Ammon's horn (tissue), 1 donor: ENCODE measurements at regions not wholly inside any gene's neighbourhood (a gene's known extent, or its start where the extent isn't known, plus 50 kb on each side); places are given as distances from the start of the nearest gene placed in this dataset.
"Not testable (repeated sequence)": the region's sequence is repeated elsewhere in the genome, so short reads cannot be mapped to it uniquely, and the experiment has no call there.

Source experiments
- DNase-seq: peaks from one replicate; pipeline ENCODE4 v3.0.0-alpha.2; 2016; ENCODE audit warnings: low spot score

DNA sequence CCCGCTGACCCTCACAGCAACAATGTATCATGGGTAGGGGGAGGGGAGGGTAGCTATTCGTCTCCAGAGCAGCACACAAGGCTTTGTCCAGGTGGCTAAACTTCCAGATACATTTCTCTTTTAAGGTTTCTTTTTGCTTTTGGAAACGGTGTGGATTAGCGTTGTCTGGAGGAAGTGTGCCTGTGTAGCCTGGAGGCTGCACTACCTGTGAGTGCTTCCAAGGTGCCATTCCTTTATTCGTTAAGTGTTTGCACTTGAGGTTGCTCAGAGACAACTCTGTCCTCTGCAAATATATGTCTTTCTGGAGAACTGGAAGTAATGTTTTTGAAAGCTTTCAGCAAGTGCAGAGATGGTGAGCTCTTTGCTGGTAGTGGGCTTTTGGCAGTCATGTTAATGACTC lies 53.1 kb downstream of the HSFY1 start:
- not testable (repeated sequence) for DNase-seq

DNA sequence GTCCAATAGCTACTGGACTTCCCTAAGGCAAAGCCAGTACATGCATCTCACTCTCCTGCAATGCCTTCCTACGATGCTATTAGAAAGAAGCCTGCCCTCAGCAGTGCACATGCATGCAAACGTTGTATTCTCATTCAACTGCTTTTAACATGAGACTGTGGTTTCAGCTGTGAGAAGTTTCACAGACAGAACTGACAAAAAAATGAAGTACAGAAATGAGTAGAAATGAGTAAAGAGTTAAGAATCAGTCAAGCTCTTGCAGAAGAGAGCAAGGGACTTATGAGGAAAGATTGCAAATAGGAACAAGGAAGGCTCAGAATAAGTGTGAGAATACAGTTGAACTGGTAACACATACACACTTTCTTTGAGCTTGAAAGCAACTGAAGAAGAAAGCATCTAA lies 54.8 kb downstream of the HSFY1 start:
- not testable (repeated sequence) for DNase-seq

- not testable (repeated sequence) for DNase-seq
These were observed 59.7 kb downstream of the HSFY1 start for GRCh38 chrY:18606251-18606650.

DNA sequence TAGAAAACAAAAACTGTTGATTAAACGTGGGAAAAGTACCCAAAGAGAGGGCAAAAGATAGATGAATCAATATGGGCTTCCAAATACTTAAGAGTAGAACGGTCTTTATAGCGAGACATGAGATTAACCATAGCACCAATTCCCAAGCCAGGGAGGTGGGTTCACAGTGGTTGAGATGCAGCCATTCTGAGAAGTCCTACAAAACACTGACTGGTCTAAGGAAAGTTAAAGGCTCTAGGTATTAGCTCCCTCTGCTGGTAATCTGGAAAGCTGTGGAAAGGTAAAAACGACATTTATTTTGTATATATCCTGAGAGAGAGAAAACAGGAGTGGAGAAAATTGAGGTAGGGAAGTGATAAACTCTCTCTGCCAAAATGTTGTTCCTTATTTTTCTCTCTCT lies 61.7 kb downstream of the HSFY1 start:
- DNase-seq: not testable (repeated sequence)

GRCh38 chrY:18615809-18616208 lies 69.3 kb downstream of the HSFY1 start:
- not testable (repeated sequence) for DNase-seq

DNA sequence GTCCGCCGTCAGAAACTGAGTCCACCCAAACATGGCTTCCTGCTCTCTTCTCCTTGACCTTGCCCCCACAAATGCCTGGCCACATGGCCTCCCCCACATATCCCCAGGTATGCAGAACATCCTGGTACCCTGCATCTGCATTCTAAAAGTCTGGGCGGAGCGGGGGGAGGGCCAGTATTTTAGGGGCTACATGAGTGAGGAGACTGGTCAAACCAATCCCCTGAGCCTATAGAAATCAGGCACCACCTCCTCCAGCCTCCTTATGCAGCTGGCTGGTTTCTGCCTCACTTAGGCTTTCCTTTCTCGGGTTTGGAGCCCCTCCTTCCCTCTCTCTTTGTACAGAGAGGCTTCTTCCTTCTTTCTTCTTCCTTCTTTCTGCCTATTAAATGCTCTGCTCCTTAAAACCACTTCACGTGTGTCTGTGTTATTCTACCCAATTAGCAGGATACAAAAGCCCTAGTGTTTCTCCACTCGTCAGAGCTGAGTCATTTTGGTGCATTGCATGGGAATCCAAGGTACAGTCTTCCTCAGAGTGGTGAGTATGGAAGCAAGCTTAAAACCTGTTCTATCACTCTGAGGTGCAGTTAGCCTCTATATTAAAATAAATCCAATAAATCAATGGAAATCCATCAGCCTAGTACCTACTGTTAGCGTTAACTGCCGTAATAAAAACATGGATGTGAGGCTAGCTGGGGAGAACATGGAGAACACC lies 83.4 kb downstream of the HSFY1 start:
- not testable (repeated sequence) for DNase-seq

- not testable (repeated sequence) for DNase-seq
These were observed 84.1 kb downstream of the HSFY1 start for GRCh38 chrY:18630571-18630970.

GRCh38 chrY:18631610-18632009 lies 85.1 kb downstream of the HSFY1 start:
- DNase-seq: not testable (repeated sequence)

GRCh38 chrY:18650746-18651145 lies 104.2 kb downstream of the HSFY1 start:
- no peak for DNase-seq

DNA sequence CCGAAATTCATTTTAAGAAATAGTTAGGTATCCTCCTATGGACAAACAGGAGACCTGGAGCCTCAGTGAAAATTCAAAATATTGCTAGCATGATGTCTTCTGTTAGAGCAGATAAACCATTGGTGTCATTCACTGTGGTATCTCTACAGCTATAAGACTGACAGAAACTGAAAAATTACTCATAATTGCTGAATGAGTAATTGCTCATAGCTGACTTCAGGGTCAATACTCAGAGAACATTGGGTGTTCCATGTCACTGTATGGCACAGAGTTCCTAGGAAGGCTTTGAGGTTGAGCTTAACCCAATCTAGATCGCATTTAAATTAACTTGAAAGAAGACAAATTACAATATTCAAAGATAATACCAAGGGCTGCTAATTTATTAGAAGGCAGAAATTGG lies 109.0 kb downstream of the HSFY2 start:
- DNase-seq: no peak

GRCh38 chrY:18669790-18670189 lies 103.7 kb downstream of the HSFY2 start:
- peak; percentile 1 for DNase-seq

DNA sequence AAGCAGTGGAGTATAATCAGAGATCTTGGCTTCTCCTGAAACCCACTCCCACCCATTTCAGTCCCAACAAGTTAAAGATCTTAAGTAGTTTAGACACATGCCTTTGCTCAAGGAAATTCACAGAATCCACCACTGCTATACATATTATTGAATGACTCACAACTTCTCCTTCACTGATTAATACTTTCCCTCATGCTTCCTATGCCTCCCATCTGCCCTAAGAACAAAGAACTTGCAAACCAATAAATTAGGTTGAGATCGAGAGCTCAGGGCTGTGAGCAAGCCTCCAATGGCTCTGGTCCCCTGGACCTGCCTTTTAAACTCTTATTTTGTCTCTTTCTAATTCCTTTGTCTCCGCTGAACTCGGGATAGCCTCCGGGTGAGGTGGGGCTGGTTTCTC lies 101.6 kb downstream of the HSFY2 start:
- no peak for DNase-seq

DNA sequence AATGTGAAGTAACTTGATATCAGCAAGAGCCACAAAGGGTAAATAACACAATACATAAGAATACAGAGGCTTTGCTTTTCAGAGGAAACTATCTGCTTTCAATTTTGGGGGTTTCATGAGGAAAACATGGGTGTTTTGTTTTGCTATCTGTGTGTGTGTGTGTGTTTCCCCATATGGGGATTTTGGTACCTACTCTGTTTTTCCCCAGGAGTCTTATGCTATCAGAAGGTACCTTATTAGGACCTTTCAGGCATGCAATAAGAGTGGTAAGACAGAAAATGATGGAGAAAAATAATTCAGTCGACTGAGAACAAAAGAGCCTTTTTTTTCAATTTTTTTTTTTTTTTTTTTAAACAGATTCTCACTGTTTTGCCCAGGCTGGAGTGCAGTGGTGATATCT lies 87.5 kb downstream of the HSFY2 start:
- not testable (repeated sequence) for DNase-seq

GRCh38 chrY:18688362-18688761 lies 85.2 kb downstream of the HSFY2 start:
- DNase-seq: not testable (repeated sequence)

- DNase-seq: not testable (repeated sequence)
These were observed 84.1 kb downstream of the HSFY2 start for GRCh38 chrY:18689420-18689819.

GRCh38 chrY:18689890-18690593 lies 83.5 kb downstream of the HSFY2 start:
- not testable (repeated sequence) for DNase-seq

GRCh38 chrY:18696788-18697187 lies 76.7 kb downstream of the HSFY2 start:
- DNase-seq: not testable (repeated sequence)

DNA sequence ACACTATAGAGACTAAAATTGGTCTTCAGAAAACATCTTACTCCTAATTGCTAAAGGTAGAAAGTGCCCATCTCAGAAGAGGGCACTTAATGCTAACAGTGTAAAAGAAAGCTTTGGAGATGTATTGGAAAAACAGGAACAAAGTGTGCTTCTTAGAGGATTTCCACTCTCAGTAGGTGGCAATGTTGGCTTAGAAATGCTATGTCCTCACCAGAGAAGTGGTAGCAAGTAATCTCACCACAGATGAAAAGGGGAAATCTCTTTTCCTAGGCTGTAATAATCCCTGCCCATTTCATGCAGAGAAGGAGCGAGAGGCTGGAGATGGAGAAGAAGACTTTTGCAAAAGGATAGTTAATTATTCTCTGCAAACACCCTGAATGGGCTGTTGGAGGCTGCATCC lies 69.3 kb downstream of the HSFY2 start:
- DNase-seq: not testable (repeated sequence)

GRCh38 chrY:18711785-18712184 lies 61.8 kb downstream of the HSFY2 start:
- DNase-seq: not testable (repeated sequence)

- not testable (repeated sequence) for DNase-seq
These were observed 59.8 kb downstream of the HSFY2 start for GRCh38 chrY:18713760-18714159.

DNA sequence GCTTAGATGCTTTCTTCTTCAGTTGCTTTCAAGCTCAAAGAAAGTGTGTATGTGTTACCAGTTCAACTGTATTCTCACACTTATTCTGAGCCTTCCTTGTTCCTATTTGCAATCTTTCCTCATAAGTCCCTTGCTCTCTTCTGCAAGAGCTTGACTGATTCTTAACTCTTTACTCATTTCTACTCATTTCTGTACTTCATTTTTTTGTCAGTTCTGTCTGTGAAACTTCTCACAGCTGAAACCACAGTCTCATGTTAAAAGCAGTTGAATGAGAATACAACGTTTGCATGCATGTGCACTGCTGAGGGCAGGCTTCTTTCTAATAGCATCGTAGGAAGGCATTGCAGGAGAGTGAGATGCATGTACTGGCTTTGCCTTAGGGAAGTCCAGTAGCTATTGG lies 54.8 kb downstream of the HSFY2 start:
- DNase-seq: not testable (repeated sequence)

DNA sequence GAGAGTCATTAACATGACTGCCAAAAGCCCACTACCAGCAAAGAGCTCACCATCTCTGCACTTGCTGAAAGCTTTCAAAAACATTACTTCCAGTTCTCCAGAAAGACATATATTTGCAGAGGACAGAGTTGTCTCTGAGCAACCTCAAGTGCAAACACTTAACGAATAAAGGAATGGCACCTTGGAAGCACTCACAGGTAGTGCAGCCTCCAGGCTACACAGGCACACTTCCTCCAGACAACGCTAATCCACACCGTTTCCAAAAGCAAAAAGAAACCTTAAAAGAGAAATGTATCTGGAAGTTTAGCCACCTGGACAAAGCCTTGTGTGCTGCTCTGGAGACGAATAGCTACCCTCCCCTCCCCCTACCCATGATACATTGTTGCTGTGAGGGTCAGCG lies 53.1 kb downstream of the HSFY2 start:
- not testable (repeated sequence) for DNase-seq
